A549 (cell line): ENCODE measurements at regions not wholly inside any gene's neighbourhood (a gene's known extent, or its start where the extent isn't known, plus 50 kb on each side); places are given as distances from the start of the nearest gene placed in this dataset.

Experiments used
- BCL3 ChIP-seq: fragments of >200 bp; sonication (Bioruptor Twin); formaldehyde crosslinking; IDR thresholded peaks from 3 replicates; pipeline ENCODE4 v1.6.1; 2016
- BHLHE40 ChIP-seq: IDR thresholded peaks from 2 replicates; pipeline ENCODE4 v1.6.1; 2012; ENCODE audit warnings: low read depth, low read length, inconsistent platforms
- CTCF ChIP-seq: fragments of >200 bp; sonication (Bioruptor Twin); formaldehyde crosslinking; IDR thresholded peaks from 3 replicates; pipeline ENCODE4 v1.5.1; 2016
- EP300 ChIP-seq, 2 experiments: fragments of >200 bp; sonication (Bioruptor Twin); formaldehyde crosslinking; IDR thresholded peaks; 2 replicates in 1 of 2; 3 replicates in 1 of 2; pipeline ENCODE4 v1.6.1; 2016 to 2017
- JUN ChIP-seq, 2 experiments: fragments of >200 bp; sonication (Bioruptor Twin); formaldehyde crosslinking; IDR thresholded peaks; 2 replicates in 1 of 2; 3 replicates in 1 of 2; pipeline ENCODE4 v1.6.1; 2016 to 2017
- MAX ChIP-seq: IDR thresholded peaks from 2 replicates; pipeline ENCODE4 v1.6.1; 2012
- NFE2L2 ChIP-seq: fragments of 150-350 bp; conservative IDR thresholded peaks from 2 replicates; pipeline ENCODE4 v1.6.1; 2014; ENCODE audit warnings: low read length
- POLR2A ChIP-seq: IDR thresholded peaks from 2 replicates; pipeline ENCODE4 v1.6.1; 2012; ENCODE audit warnings: mild to moderate bottlenecking, low read length
- POLR2AphosphoS2 ChIP-seq: conservative IDR thresholded peaks from 2 replicates; pipeline ENCODE4 v1.6.1; 2012; ENCODE audit warnings: low read length, improper control_type of control experiment, inconsistent platforms
- RAD21 ChIP-seq, 2 experiments: fragments of >200 bp in 1 of 2; sonication (Bioruptor Twin) in 1 of 2; formaldehyde crosslinking in 1 of 2; IDR thresholded peaks in 1 of 2; conservative IDR thresholded peaks in 1 of 2; 2 replicates in 1 of 2; 3 replicates in 1 of 2; pipeline ENCODE4 v1.6.1; 2012 to 2018; ENCODE audit warnings: inconsistent platforms in 1 of 2
- REST ChIP-seq: fragments of 200-600 bp; sonication (generic); IDR thresholded peaks from 2 replicates; pipeline ENCODE4 v1.6.1; 2016; ENCODE audit warnings: antibody characterized with exemption, mild to moderate bottlenecking, moderate library complexity
- RFX5 ChIP-seq: fragments of 450-650 bp; IDR thresholded peaks from 2 replicates; pipeline ENCODE4 v1.7.1; 2014; ENCODE audit warnings: antibody characterized with exemption, mild to moderate bottlenecking, moderate library complexity
- SREBF2 ChIP-seq: fragments of 450-650 bp; IDR thresholded peaks from 2 replicates; pipeline ENCODE4 v1.6.1; 2014; ENCODE audit warnings: mild to moderate bottlenecking, moderate library complexity

GRCh38 chr10:47127188-47127785 is 172.7 kb upstream of the GDF10 start:
- TF ChIP-seq POLR2A, result no peak
- no peak for TF ChIP-seq CTCF
- TF ChIP-seq BHLHE40, result no peak
- TF ChIP-seq POLR2AphosphoS2, result no peak
- TF ChIP-seq SREBF2, result no peak
- TF ChIP-seq JUN (IDR thresholded peaks at IDR 0.05), result no peak
- no peak for TF ChIP-seq NFE2L2
- TF ChIP-seq REST, result no peak
- no peak for TF ChIP-seq RAD21 (conservative IDR thresholded peaks at IDR 0.05 in 1 of 2, IDR thresholded peaks at IDR 0.05 in 1 of 2)
- no peak for TF ChIP-seq RFX5
- no peak for TF ChIP-seq MAX
- no peak for TF ChIP-seq BCL3
- TF ChIP-seq EP300 (IDR thresholded peaks at IDR 0.05), result no peak
